Hematopoietic multipotent progenitor cell treated with erythropoietin and hydrocortisone succinate and interleukin-3 and kit ligand, for 6 days (in vitro differentiated cells): ENCODE measurements at regions not wholly inside any gene's neighbourhood (a gene's known extent, or its start where the extent isn't known, plus 50 kb on each side); places are given as distances from the start of the nearest gene placed in this dataset.
A peak's percentile ranks its signal among the peaks of the same experiment; 100 is the strongest.

Source experiments
- DNase-seq: peaks from one replicate; pipeline ENCODE4 v3.0.0-alpha.2; 2015

DNA sequence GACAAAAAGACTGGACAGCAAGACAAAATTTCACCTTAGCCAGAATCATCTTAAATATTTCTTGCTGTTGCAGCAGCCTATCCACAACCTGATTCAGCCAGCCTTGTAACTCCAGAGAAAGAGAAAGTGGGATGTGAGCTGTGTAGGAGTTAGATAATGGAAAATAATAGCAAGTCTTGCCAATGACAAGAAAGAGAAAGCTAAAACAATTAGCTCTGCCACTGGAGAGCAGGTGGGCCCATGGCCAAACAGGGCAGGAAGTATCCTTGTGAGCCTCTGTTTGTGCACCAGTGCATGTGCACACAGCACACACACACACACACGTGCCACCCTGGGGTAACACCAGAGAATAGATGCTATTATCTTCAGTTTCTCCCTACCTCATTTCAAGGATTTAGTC, 106.0 kb upstream of the CCDC196 start:
- DNase-seq, result no peak

DNA sequence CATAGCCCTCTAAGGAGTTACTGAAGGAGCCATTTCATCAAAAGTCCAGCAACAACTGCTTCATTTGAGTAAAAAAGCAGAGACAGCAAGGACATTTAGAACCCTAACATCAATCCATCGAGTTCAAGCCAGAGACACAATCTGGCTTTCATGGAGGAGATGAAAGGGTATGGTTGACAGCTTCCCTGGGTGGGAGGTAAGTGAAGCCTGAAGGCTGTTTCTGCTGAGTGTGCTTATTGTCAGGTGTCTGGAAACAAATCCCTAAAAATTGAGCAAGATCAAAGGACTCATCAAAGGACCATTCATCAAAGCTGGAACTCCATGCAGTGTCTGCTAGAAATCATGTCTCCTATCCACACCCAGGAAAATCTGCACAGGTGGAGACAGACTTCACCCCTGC, 104.4 kb upstream of the CCDC196 start:
- no peak for DNase-seq

DNA sequence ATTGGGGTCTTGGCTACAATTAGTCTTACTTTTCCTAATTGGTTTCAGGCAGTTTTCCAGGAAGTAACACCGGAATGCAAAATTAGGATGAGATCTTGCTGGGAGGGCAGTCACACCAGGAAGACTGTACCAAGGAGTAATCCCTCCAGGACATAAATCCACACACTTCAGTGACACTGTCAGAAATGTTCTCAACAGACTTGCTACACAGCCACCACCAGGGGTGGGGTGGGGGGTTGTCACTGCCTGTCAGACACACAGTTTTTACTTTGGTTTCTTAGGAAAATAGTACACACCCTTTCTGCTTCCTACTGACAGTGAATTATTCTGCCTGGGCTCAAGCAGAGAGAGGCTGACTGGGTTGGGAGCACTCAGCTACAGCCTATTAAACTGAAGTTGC, 102.9 kb upstream of the CCDC196 start:
- DNase-seq, result no peak

DNA sequence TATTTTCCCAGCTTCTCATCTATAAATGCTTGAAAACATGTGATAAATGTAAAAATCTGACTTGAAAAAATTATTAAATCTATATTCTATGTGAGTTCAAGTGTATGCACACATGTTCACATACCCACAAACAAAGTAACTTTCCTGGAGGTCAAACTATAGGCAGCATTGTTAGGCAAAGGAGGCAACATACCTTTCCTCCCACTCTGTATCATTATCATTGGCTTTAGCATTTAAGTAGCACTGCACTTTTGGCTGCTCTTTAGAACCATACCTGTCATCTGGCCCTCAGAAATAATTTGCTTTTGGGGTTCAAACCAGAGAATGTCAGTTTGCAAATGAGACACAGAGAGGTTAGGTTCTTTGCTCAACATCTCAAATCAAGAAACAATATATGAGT, 102.4 kb upstream of the CCDC196 start:
- no peak for DNase-seq

DNA sequence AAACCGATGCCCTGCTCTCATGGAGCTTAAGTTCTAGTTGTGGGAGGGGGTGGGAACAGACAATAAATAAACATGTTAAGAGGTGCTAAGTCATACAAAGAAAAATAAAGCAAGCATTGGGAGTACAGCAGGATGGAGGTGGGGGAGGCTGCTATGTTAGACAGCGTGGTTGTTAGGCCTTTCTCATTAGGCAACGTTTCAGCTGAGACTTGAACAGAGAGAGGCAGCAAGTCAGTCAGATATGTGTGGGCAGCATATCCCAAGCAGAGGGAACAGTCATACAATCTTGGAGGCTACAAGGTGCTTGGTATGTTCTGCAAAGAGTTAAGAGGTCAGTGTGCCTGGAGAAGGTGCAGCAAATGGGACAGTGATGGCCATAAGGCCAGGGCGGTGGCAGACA, 97.7 kb upstream of the CCDC196 start:
- no peak for DNase-seq

DNA sequence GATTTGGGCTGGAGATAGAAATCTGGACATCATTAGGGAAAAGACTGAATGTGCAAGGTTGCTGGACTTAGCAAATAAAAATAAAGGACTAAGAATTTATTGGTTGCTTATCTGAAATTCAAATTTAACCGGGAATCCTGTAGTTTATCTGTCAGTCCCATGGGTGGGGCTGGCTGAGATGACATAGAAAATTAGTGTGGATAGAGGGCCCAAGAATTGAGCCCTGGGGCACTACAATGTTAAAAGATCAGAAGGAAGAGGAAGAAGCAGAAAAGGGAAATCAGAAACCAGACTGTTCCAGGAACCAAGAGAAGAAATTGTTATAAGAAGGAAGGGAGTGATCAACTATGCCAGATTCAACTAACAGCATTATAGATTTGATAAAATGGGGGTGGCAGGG, 96.7 kb upstream of the CCDC196 start:
- DNase-seq, result no peak

DNA sequence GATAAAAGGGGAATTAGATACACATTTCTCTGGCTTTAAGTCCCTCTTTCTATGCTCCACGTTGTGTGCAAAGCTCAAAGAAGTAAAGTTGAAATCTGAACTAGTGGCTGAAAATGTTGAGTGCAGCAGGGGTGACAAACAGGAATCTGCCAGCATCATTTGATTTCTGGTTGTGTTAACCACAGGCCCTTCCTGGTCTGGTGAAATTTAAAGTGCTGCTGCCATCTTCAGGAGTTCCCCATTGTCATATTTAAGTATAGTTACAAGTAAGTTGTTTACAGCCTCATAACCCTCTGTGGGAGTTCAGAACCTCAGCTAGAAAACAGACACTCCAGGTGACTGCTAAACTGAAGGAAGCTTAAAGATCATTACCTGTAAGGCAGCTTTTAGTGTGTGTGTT, 90.9 kb upstream of the CCDC196 start:
- DNase-seq, result peak; percentile 23

DNA sequence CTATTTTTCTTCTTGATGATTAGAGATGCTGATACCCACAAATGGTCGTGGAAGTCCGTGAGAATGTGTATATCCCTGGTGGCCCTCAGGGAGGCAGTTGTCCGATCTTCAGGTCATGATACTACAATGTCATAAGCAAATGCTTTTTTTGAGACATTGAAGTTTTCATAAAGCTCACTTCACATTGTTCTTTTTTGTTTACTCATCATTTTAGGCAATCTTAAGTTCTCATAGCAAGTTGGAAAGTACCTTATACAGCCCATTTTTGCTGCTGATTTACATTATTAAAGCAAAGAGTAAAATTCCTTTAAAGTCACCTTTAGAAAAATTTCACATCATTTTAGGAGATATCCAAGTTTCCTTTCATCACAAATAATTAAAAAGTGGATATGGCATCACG, 90.0 kb upstream of the CCDC196 start:
- no peak for DNase-seq

DNA sequence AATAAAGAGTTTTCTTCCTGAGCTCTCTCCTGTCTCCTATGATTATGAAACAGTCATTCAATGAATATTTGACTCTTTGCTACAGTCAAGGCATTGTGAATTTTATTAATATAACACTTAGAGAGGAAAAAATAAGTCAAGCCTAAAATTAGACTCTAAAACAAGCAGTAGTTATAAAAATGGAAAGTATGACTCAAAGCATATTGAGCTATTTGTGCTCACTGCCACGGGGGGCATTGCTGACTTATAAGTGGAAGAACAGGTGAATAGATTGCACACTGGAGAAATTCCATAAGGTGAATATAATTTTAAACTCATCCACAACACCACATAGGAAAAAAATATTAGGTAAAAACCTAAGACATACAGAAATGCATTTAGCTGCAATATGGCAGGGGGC, 87.7 kb upstream of the CCDC196 start:
- DNase-seq, result no peak

DNA sequence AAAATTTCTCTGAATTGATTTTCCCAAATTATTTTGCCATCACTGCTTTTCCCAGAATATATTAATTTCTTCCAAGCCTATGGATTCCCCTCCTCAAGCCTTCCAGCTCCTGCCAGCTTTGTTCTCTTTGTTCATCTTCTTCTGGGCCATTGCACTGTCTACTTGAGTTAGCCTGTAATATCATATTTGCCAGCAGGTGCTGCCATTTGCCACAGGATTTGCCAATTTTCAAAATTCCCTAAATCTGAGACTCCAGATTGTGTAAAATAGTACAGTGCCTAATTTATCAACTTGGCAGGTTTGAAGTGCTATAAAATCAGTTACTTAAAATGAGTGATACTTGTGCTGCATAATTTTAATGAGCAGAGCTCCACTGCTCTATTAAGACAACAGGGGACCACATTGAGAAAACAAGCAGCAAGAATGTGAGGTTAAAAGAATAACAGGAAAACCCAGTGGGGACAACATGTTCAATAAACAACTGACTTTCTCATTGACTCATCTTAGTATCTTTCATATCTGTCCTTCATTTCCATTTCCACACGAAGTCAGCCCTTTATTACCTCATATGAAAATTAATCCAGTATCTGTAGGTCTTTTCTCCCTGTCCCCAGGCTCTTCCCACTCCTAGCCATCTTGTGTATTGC, 84.6 kb upstream of the CCDC196 start:
- peak; percentile 18 for DNase-seq

DNA sequence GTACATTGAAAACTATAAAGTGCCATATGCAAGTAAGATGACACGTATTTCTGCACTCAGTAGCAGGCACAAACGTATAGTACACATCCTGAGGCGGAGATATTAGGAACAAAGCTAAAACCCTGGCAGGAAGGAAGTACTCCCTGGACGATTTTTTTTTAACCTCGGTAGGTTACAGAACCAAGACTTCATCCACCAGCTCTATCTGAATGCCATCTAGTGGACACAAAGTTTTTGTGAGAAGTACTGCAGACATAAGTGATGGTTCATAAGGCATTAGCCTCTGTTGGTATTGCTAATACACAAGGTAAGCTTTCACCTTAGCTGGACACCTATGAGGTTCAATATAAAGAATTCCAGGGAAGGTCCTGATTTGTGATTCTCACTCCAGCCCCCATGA, 83.0 kb upstream of the CCDC196 start:
- DNase-seq, result peak; percentile 63

DNA sequence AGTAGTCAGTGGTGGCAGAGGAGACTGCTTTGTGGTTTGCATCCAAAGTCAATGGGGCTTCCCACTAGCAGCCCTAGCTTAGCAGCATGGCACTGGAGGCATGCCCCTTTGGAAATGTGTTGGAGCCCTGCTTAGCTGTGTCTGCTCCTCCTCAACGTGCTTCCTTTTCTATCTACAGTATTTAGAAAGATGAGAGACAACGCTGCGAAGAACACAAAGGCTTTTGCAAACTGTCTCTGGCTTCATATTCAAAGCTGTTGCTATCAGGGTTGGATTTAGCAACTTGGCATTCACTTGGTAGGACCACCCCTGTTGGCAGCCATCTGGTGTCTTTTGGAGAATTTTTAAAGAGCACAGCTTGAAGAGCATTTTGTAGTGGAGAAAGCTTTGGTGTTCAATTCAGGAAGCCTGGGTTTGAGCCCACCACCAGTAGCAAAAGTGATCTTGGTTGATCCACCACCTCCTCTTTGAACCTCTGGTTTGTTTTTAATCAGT, 82.1 kb upstream of the CCDC196 start:
- no peak for DNase-seq

DNA sequence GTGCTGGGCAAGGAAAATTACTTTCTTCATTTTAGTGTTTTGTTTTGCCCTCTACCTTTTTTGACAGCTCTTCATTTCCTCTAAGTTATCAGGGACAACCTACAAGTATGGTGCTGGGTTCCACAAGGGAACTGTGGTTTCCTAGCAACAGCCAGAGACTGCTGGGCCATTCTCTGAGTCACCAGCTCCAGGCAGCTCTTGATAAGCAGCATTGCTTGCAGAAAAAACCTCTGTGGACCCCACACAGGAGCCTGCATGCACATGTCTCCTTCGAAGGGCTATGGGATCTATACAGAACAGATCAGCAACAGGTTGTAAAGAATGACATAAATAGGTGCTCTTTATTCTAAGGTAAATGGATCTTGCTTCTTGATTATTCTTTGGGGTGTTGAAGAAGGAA, 81.0 kb upstream of the CCDC196 start:
- DNase-seq, result peak; percentile 84

DNA sequence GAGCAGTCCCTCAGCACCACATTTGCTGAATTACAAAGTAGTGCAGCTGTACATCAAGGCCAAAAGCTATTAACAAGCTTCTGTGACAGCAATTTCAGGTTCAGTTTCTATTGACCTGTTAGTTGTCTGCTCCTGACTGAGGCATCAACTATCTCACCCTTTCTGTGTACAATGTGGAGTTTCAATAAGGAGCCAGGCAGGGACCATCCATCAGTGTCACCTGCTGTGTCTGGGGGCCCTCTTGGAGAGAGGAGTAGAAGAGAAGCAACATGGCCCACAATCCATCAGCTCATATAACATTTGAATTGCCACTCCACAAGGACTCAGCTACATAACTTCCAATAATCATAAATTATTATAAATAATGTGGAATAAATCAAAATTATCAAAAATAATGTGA, 72.3 kb upstream of the CCDC196 start:
- no peak for DNase-seq

DNA sequence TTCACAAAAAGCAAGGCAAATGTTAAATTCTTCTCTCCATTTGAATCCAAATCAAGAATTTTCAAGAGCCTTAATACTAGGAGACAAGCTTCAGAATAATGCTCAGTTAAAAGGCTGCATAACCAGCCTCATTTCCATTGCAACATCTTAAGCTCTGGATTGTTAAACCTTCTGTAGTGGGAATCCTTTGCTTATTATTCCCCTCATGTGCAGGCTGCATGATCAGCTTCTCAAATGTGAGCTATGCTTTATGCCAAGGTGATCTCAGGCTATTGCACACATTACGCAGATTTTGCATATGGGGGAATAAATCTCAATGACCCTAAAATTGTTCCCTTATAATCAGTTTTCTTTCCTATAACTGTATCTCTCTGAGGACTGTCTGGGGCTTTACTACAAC, 71.7 kb upstream of the CCDC196 start:
- no peak for DNase-seq

DNA sequence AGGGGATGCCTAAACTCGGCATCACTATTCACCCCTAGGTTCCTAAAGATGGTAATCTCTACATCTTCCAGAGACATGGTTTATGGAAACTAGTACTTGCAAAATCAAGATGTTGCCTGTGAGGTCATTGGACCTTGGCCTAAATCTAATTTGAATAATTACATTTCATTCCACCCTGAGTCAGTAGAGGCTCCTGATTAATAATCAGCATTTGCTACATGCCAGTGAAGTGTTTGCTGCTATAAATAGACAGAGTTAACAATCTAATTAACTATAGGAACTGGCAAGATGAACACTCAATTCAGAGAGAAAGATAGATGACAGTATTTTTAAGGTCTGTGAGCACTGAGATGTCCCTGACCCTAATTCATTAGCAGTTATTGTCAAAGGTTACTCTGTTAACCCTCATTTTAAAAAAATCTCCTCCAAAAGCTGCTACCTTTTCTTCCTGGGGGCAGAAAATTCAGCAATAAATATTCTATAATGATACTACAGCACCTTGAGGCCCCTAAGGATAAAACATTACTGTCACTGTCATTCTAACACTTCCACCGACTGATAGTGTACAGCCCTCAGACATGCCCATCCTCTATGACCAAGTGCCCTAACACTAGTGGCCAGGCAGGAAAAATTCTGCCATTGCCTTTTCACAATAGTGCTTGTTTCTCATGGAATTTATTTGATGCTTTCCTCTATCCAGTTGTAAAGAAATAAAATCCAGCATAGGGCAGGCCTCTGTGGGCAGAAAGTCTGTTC, 65.7 kb upstream of the CCDC196 start:
- no peak for DNase-seq

DNA sequence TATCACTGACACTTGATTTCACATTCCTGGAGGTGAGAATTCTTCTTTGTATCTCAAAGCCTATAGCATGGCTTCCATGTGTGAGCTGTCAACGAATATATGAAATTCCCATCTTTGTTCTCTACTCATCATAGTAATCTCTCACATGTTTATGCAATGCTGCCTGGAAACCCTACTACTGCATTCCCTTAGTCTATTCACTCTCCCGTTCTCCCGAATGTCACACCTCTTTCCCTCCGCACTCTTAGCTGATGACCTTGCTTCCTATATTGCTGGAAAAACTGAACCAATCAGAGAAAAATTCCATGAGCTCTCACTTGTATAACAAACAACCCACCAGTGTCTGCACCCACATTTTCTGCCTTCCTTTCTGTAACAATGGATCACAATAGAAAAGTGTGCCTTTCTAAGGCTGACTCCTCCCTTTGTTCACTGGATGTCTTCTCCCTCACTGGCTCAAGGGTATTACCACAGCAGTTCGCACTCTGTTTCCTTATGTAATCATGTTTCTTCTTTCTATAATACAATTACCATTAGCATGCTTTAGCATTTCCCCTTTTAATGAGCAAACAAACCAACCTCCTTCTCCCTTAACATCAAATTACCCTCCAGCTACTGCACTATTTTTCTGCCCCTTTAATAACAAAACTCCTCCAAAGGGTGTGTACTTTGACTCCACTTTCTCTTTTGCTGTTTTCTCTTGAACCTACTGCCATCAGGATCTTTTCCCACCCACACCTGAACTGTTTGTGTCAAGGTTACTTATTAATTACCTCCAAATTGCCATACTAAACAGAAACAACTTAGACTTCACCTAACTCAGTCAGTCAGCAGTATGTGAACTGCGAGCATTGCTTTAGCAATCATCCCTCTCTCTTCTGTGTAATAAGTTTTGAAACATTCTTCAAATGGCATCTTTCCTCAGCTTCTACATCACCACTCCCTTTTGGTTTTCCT, 63.9 kb upstream of the CCDC196 start:
- DNase-seq, result no peak

DNA sequence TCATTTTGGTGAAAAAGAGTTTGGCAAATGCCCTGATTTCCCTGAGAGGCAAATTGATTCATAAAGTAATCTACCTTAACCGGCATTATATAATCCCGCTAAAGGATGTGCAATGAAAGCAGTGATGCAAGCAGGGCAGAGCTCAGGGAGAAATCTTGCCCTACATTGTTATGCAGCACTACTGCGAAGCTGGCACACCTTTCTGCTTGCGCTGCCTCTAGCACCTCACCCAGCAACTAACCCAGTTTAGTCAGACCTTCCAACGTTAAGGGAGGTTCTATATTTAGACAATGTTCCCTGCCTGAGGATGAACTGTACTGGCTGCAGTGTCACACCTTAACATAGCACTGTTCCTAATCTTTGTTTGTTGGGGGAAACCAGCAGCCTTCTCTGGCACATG, 60.8 kb upstream of the CCDC196 start:
- no peak for DNase-seq

DNA sequence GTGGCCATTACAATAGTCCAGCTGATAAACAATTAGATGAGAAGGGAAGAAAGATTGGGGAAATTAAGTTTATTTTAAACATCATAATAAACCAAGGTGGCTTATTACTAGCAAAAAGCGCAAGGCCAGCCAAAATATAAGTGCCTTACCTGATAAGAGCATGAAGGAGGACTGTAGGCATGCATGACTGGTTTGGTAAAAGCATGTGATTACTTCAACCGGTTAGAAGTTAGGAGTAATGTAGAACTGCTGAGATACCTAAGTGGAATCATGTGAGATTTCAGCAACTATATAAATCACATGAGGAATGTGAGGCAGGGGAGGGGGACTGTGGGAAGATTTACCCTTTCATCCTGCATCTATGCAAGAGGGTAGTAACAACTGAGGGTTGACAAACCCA, 59.7 kb upstream of the CCDC196 start:
- no peak for DNase-seq

DNA sequence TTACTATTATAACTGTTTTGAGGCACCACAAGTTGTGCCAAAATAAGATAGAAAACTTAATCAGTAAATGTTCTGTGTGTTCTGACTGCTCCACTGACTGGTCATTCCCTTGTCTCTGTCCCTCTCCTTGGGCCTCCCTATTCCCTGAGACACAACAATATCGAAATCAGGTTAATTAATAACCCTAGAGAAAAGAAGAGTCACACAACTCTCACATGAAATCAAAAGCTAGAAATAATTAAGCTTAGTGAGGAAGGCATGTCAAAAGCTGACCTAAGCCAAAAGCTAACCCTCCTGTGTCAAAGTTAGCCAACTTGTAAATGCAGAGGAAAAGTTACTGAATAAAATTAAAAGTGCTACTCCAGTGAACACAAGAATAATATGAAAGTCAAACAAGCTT, 53.8 kb upstream of the CCDC196 start:
- DNase-seq, result no peak

DNA sequence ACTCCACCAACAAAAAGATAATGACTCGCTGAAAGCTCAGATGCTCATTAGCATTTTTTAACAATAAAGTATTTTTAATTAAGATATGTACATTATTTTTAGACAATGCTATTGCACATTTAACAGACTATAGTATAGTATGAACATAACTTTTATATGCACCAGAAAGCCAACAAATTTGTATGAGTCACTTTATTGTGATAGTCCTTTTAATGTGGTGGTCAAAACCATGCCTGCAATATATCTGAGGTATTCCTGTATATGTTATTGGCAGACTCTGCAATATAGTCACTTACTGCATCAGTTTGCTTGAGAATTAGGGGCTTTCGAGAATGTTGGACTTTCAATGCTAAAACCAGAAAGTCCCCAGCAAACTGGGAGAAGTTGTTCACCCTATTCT, 51.7 kb upstream of the CCDC196 start:
- DNase-seq, result no peak

DNA sequence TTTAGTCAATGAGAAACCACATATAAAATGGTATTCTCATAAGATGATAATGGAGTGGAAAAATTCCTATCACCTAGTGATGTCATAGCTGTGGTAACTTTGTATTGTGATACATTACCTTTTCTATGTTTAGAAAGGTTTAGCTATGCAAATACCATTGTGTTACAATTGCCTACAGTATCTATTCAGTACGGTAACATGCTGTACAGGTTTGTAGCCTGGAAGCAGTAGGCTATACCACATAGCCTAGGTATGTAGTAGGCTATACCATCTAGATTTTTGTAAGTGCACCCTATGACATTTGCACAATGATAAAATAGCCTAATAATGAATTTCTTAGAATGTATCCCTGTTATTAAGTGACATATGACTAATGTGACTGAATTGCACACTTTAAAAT, 50.5 kb upstream of the CCDC196 start:
- no peak for DNase-seq
